Prostate gland (tissue), 2 donors: ENCODE measurements at regions not wholly inside any gene's neighbourhood (a gene's known extent, or its start where the extent isn't known, plus 50 kb on each side); places are given as distances from the start of the nearest gene placed in this dataset.

Experiments
- CTCF ChIP-seq, 4 experiments: fragments of 200-600 bp in 2 of 4; fragments of 450-650 bp in 2 of 4; sonication (generic) in 2 of 4; IDR thresholded peaks; 1 replicate in 3 of 4; 2 replicates in 1 of 4; pipeline ENCODE4 v1.5.1; 2016 to 2019; ENCODE audit warnings: antibody characterized with exemption in 4 of 4, mild to moderate bottlenecking in 2 of 4, moderate library complexity in 2 of 4
- POLR2A ChIP-seq: fragments of 450-650 bp; IDR thresholded peaks from one replicate; pipeline ENCODE4 v1.6.1; 2016; ENCODE audit warnings: antibody characterized with exemption, mild to moderate bottlenecking
- POLR2AphosphoS5 ChIP-seq: sonication (generic); formaldehyde crosslinking; IDR thresholded peaks from one replicate; pipeline ENCODE4 v1.6.1; 2017; ENCODE audit warnings: antibody characterized with exemption

GRCh38 chr6:167647306-167647705, 179.4 kb upstream of the AFDN start:
- TF ChIP-seq CTCF (IDR thresholded peaks at IDR 0.05) (no peak), POLR2A (no peak), POLR2AphosphoS5 (no peak)
